ENCODE measurements at regions not wholly inside any gene's neighbourhood (a gene's known extent, or its start where the extent isn't known, plus 50 kb on each side); places are given as distances from the start of the nearest gene placed in this dataset.

DNA sequence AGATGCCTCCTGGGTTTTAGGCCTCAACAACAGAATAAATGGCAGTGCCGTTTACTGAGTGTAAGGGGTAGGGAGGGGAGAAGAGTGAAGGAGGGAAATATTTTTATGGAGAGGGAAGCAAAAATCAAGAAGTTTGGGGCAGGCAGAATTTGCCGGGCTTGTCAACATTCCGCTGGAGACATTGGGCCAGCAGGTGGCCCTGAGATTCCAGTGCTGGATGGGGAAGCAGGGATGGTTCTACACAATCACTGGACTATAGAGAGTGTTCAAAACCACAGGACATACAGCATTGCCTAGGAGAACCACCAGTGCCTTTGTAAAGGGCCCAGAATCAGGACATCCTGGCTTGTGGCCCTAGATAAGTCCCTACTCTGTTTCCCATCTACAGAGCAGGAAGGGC is 598.6 kb upstream of the MGMT start:
- DNase-seq (ENCODE audit: low read depth in 2 of 2) = no peak

DNA sequence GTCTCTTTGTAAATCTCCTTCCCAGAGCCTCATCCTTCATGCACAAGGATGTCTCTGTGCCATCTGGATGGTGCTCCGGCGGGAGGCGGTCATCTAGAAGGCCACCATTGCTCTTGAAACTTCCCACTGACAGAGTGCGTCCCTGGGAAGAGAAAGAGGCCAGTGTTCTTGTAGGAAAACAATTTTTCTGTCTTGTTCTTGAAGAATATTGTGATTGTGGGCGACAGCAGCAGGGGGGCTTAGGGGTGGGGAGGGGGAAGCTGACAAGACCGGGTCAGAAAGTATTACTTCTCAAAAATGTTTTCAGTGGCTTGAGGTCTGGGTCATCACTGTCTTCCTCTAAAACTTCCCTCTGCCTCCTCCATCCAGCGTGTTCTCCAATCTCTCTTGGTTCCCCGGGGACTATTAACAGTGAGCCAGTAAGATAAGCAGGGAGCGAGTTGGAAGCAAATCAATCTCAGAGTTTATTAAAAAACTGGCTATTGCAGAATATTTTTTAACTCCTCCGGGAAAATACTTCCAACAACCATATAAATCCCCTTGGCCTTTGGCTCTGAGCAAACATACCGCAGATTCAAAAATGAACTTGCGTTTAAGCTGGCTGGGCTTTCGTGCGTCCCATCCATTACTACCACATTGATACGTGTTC is 597.8 kb upstream of the MGMT start:
- DNase-seq (ENCODE audit: low read depth in 2 of 2) = no peak

DNA sequence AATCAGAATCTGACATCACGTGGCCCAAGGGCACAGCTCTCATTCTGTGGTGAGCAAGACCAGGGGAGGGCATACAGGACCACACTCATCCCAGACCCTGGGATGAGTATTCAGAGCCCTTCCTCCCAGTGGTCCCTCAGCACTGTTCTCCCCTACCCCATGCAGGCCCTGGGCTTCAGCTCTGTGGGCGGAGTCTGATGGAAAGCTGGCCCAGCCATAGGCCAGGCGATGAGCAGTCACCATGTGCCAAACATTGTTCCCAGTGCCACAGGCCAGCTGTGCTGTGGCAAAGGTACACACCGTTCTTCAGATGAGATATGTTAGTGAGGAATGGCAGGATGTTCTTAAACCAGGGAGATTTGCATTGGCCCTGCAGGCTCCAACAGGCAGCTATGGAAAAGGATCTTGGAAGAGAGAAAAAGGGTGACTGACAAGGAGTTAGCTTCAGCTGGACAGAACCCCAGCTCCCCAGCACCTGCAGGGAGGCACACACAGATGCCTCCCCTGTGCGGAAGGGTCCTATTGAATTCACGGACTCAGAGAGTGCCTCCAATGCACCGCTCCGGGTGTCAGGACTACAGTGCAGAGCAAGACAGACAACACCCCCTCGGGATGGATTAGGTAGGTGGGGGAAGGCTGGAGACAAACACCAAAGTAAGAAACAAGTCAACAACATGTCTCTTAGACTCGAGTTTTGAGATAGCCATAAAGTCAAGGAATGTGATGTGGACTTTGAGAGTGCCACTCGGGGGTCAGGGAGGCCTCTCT is 596.0 kb upstream of the MGMT start:
- no peak for DNase-seq (ENCODE audit: low read depth in 2 of 2)

DNA sequence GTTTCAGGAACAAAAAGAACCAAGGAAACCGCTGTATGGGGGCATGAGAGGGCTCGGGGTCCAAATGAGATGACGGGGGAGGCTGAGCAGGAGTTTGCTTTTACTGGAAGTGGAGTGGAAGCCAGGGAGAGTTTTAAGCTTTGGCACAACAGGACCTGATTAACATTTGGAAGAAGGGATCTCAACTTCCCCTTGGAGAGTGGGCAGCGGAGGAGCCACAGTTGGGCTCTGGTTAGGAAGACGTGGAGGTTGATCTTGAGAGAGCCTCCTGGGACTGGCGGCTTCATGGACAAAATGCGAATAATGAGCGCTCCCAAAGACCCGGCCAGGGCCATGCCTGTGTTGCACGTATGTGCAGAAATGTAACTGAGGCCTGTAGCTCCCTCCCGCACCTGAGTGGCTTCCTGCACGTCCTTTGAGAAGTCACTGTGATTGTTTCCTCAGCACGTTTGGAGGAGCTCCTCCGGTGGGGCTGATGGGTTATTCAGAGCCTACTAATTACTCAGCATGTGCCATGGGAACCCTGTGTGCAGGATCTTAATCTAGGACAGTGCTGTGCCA is 595.3 kb upstream of the MGMT start:
- no peak for DNase-seq (ENCODE audit: low read depth in 2 of 2)

DNA sequence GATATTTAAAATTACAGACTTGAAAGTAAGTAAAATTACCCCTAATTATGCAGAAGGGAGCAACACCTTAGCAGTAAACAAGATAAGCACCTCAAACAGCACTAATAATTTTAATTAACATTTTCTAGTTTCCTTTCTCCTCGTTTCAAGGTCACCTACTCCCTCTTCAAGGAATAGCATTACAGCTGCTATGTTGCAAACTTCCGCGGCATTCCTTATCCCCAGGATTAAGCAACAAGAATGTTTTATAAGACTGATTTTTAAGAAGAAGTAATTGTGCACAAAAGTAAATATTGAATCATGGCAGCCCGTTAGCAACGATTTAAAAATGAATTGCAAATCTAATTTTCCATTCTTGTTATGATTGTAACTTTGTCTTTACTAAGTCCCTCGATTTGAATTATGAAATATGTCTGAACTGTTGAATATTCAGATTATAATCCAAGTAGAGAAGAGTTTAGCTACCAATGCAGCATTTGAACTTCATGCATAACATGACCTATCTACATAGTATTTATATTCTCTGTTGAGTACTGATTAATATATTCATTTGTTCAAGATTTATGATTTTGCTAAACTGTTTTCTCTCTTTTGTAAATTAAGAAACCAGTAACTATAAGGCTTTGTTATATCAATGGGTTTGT is 593.5 kb upstream of the MGMT start:
- DNase-seq (ENCODE audit: low read depth in 2 of 2) = no peak

DNA sequence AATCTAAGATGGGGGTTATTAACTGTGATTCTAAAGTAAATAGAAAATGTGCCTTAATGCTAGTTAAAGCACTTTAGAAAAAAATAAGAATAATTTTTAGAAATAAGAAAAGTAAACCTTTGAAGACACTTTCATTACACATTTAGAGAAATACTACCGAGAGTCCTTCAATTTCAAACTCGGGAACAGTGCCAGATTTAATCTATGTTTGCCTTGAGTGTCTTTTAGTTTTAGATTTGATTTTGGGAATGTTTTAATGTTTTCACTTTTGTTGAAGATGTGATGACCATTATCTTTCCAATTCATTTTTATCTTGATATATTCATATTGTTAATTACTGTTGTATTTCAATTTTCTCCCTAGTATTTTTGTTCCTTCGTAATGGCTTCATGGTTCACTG is 592.7 kb upstream of the MGMT start:
- DNase-seq (ENCODE audit: low read depth in 2 of 2) = no peak

DNA sequence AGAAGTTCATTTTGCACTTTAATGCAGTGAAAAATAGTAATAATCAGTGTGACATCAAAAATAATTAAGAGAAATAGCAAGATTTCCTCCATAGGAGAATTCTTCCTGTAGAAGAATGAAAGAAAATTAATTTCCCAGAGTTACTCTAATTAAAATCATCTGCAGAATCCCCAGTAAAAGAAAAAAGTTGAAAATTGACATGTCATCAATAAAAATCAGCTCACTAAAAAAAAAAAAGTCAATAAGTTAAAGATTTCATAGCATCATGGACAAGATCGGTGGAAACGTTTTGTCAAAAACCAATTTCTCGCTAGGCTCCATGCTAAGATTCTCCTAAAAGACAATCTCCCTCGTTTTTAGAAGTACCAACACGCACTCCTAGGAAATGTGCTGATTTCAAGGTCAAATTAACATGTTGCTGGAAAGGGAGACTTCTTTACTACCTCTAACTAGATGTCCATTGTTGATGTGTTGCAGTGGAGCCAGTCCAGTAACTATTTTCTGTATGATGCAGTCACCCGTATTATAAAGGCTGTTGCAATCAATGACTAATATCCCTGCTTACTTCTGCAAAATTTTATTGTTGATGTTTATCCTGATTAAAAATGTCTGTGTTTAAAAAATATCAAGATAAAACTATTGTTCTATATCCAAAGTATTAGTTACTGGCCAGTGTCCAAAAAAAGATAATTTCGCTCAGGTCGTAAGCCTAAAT is 591.9 kb upstream of the MGMT start:
- no peak for DNase-seq (ENCODE audit: low read depth in 2 of 2)

DNA sequence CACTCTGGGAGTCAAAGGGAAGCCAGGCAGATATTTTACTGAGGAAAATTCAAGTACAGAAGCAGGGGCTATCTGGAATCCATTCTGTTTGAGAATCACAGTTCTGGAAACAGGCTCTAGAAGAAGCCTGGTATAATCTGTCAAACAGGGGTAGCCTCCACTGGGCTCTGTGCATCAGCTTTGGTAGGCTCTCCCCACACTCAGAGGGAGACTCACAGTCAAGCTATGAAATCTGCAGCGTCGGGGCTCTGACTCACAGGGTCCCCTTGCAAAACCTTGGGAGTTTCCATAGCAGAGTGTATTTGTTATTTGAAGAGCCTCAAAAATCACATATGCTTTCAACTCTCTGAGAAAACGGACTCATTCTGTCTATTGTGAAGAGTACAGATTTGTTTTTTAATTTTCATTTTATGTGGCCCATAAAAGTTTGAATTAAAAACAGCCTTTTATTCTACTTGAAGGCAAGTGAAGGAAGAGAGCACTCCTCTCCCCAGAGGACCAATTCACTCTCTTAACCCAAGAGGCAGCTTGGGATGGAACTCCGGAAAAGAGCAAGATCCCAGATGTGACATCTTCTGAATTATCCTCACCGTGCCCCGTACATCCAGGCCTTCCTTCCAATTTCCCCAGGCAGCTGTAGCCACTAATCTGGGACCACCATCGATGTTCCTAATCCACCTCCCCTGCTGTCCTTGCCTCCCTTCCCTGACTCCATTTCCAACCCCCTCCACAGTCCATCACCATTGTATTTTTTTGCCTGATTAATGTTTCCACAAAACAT is 590.9 kb upstream of the MGMT start:
- no peak for DNase-seq (ENCODE audit: low read depth in 2 of 2)

DNA sequence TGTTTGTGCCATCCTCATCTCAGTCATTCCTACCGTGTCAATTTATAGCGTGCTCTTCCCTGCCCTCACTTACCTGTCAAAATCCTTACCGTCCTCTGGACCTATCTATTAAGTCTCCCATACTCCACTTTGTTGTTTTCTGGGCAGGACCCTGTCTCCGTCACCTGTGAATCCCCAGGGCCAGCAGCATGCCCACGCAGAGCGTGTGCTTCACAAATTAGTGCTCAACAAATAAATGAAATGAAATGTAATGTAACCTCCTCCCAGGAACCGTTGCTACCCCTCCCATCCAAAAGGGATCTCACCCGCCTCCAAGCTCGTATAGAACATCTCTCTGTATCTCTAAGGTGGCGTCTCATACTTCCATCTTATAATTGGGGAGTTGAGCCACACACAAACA is 589.9 kb upstream of the MGMT start:
- no peak for DNase-seq (ENCODE audit: low read depth in 2 of 2)

DNA sequence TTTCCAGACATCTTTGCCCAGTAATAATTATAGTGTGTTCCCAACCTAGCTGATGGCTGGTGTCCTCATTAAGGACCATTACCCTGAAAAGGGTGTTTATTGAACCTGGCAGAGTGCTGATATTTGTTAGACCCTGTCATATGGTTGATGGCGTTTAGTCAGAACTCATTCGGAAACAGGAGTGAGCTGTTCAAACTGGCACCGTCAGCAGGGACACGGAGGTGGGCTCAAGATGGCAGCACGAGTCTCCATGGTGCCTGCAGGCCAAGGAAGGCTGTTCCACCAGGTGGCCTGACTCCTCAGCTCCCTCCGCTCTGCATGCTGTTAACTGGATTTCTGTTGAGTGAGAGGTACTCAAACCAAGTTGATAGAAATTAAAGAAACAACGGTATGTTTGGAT is 589.1 kb upstream of the MGMT start:
- no peak for DNase-seq (ENCODE audit: low read depth in 2 of 2)

DNA sequence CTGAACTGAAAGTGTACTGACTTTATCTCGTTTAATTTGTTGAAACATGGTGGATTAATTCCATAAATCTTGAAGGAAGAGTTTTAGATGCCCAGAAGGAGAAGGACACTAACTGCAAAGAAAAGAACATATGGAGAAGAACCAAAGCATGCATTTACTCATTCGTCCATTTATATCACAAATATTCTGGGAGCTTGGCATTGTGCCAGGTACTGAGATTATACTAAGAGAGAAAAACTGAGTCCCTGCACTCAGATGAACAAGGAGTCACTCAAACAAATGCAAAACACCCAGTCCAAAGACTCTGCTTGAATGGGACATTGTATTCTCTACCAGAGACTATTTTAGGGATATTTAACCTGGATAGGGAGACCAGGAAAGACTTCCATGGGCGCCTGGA is 588.0 kb upstream of the MGMT start:
- no peak for DNase-seq (ENCODE audit: low read depth in 2 of 2)

DNA sequence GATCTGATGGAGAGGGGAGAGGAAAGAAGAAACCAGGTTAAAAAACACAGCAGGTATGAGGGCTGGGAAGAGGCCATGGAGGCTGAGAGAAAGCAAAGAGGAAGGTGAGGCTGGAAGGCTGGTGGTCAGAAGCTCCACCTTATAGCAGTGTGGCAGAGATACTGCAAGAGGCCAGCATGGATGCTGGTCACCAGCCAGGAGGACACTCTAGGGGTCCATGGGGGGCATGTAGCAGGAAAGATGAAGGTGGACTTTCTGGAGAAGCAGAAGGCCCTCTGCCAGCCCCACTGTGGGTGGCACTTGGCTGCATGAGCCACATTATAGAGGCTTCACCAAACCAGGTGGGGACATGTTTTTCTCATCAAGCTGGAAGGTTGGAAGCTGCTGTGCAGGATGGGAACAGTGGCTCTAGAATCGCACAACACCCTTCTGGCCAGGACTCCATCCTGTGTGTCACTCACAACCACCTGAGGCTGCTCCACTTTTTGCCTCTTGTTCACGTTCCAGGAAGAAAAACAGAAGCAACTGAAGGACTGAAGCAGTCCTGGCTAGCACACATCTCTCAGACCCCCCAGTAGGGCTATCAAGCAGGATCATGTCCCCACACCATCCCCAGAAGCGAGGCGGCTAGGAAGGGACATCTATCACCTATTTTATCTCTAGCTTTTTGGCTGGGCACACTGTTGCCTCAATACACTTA is 587.5 kb upstream of the MGMT start:
- DNase-seq (ENCODE audit: low read depth in 2 of 2) = no peak

DNA sequence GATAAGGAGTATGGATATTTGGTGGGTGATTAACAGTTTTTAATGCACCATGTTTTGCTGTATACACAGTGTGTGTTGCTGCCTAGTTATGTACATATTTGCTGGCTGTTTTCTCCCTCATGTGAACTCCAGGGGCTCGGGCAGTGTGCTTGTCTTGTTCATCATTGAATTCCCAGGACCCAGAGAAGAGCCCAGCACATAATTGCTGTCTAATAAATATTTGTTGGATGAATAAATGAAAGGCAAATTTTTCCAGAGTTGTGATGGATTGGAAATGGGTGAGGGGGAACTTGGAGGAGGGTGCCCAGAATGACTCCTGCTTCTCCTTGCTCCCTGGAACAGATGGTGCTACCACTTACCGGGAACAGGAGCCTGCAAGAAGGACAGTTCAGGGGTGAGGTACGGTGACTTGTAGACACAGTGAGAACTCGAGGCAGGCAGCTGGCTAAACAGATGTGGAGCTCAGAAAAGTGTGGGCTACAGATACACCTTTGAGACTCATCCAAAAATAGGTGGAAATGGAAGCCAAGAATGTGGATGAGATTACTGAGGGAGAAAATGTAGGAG is 586.8 kb upstream of the MGMT start:
- no peak for DNase-seq (ENCODE audit: low read depth in 2 of 2)

DNA sequence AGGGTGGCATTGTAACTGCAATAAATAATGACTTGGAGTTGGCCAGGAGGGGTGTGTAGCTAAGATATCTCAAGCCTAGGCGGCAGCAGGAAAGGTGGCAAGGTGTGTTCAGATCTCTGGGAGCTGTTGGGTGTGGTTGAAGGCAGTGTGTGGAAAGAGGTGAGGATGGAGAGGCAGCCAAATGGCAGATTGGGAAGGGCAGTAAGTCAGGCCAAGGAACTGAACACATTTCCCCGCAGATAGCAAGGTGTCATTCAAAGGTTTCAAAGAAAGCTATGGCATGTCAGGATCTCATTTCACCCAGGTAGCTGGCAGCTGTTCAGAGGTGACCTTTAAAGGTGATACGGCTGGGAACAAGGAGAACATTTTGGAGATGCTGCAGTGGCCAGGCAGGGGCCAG is 586.0 kb upstream of the MGMT start:
- DNase-seq (ENCODE audit: low read depth in 2 of 2) = no peak

DNA sequence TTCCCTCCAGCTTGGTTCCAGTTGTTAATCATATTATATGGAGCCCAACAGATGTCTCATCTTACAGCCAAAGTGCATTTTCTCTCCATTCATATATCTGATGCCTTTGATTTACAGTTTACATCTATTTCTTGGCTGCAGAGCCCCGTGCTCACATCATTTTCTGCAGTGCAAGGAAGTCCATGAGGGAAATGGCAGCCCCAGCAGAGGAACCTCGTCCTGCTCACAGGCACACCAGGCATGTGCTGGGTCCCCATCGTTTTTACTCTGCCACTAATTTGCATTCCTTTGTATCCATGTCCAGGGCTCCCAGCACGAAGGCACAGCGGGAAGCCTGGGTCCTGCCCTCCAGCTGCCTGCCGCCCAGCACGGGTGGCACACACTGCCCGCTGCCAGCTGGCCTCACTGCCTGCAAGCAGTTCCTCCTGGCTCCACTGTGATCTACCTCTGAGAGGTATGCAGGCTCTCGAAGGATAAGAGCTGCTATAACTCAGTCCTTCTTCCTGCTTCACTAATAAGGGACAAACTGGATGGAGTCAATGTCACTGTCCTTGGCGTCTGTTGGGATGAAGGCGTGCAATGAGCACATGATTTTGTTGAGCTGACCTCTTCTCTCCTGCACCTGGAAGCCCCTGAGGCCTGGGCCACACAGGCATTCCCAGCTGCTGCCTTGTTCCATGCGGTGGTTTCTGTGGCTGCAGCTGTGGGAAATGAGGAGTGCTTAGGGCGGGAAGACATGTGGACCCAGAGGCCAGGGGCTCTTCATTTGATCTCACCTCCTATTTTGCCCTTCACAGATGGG is 583.6 kb upstream of the MGMT start:
- DNase-seq (ENCODE audit: low read depth in 2 of 2) = no peak

DNA sequence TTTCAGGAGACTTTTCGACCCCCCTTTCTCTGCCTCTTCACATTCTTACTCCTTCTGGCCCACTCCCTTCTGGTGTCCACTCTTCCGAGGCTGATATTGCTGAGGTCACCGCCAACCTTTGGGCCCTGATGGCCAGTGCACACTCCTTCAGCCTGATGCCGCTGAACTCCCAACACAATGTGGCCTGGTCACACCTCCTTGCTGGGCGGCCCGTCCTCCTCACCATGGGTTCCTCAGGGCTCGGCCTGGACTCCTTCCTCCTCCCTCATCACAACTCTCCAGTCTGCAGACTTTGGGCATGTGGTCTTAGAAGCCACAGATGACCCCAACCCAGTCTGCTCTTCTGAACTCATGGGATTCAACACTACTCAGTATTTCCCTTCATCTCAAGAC is 583.0 kb upstream of the MGMT start:
- no peak for DNase-seq (ENCODE audit: low read depth in 2 of 2)

DNA sequence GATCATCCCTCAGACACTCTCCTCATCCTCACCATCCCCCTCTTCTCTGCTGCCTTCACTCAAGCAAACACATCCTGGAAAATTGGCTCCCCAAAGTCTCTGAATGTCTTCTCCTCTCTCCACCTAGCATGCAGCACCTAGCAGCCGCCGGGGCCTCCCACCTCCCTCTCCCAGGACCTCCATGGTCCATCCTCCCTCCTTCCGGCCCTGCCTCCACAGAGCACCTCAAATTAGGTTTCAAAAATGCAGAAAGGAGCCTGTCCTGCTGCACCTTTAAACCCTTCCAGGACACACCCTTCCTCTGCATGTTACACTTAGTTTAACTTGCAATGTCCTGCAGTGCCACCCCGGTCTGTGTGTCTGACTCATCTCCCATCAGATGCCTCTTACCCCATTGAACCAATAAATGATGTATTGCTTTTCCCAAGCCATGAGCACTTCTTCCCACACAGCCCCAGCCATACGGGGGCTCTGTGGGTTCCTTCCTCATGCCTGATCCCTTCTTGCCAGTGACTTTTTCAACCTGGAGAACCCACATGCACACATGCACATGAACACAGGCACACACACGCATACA is 582.5 kb upstream of the MGMT start:
- DNase-seq (ENCODE audit: low read depth in 2 of 2) = no peak

DNA sequence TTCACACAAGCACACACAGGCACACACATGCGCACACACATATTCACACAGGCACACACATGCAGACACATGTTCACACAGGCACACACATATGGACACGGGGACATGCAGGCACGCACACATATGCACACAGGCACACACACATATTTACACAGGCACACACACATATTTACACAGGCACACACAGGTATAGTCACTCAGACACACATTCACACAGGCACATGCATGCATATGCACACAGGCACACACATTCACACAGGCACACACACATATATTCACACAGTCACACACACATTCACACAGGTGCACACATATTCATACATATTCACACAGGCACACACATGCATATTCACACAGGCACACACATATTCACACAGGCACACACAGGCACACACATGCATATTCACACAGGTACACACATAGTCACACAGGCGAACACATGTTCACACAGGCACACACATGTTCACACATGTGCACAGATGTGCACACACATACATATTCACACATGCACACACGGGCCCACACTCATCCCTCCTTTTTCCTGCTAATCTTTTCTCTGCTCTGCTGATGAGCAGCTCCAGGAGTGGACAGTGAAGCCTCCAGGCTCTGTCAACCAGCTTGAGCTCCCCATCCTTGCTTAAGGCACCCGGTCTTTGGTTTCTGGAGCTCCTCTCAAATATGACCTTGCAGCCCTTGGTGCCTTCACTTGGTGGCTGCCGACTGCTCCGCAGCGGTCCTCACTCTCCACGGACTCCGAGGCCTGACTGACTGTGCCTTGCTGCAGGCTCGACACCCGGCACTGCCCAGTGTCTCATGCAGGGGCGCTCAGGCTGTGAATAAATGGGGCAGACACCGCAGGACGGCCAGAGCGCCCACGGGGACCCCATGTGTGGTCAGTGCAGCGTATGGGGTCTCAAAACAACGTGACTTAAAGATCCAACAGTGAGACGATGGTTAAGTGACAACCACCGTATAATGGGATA is 581.2 kb upstream of the MGMT start:
- DNase-seq (ENCODE audit: low read depth in 2 of 2) = no peak

All from dermis microvascular lymphatic vessel endothelial cell (primary cell).